ENCODE measurements at regions not wholly inside any gene's neighbourhood (a gene's known extent, or its start where the extent isn't known, plus 50 kb on each side); places are given as distances from the start of the nearest gene placed in this dataset.
"Not testable (repeated sequence)": the region's sequence is repeated elsewhere in the genome, so short reads cannot be mapped to it uniquely, and the experiment has no call there.

GRCh38 chr2:740322-741194 lies 63.4 kb upstream of the TMEM18 start:
- not testable (repeated sequence) for H3K9me3 ChIP-seq (ENCODE audit: control insufficient read depth, insufficient read depth, low read depth, low read length); H3K27ac ChIP-seq (ENCODE audit: low read depth, low read length); H3K27me3 ChIP-seq (ENCODE audit: control insufficient read depth, insufficient read depth, low read length); H3K36me3 ChIP-seq (ENCODE audit: control insufficient read depth, insufficient read depth, low read length)
- Histone ChIP-seq H3K9ac (ENCODE audit: low read length) (peak overlapping the region; percentile 49), H3K4me1 (ENCODE audit: control insufficient read depth, insufficient read depth, low read length) (peaks cover 18% of the 10 kb centered on the region), H3K4me3 (ENCODE audit: low read depth, low read length) (peak overlapping the region; percentile 74)

GRCh38 chr2:739864-740321 lies 62.7 kb upstream of the TMEM18 start:
- peaks cover 18% of the 10 kb centered on the region for H3K4me1 ChIP-seq (ENCODE audit: control insufficient read depth, insufficient read depth, low read length)
- not testable (repeated sequence) for H3K36me3 ChIP-seq (ENCODE audit: control insufficient read depth, insufficient read depth, low read length); H3K9me3 ChIP-seq (ENCODE audit: control insufficient read depth, insufficient read depth, low read depth, low read length); H3K27me3 ChIP-seq (ENCODE audit: control insufficient read depth, insufficient read depth, low read length); H3K27ac ChIP-seq (ENCODE audit: low read depth, low read length)
- H3K4me3 ChIP-seq (ENCODE audit: low read depth, low read length) = peak overlapping the region; percentile 74
- peak overlapping the region; percentile 33 for H3K9ac ChIP-seq (ENCODE audit: low read length)

DNA sequence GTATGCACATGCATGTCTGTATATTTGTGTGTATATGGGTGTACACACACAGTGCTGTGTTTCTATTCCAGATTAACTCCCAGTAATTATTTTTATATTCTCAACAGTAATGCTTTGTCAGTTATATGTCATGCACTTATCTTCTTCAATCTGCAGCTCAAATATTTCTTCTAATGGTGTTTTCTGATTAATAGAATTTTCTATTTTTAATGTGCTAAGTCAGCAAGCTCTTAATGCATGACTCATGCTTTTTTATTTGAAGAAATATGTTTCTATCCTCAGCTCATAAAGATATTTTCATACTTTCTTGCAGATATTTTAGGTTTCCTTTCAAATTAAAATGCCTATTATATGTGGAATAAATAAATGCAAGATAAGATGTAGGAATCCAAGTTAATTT lies 59.7 kb upstream of the TMEM18 start:
- no peak overlapping the region for H3K27ac ChIP-seq (ENCODE audit: low read depth, low read length)
- no peaks in the 10 kb centered on the region for H3K9me3 ChIP-seq (ENCODE audit: control insufficient read depth, insufficient read depth, low read depth, low read length)
- no peaks in the 10 kb centered on the region for H3K36me3 ChIP-seq (ENCODE audit: control insufficient read depth, insufficient read depth, low read length)
- H3K4me1 ChIP-seq (ENCODE audit: control insufficient read depth, insufficient read depth, low read length) = peaks cover 15% of the 10 kb centered on the region
- no peaks in the 10 kb centered on the region for H3K27me3 ChIP-seq (ENCODE audit: control insufficient read depth, insufficient read depth, low read length)
- H3K4me3 ChIP-seq (ENCODE audit: low read depth, low read length) = no peak overlapping the region
- no peak overlapping the region for H3K9ac ChIP-seq (ENCODE audit: low read length)

DNA sequence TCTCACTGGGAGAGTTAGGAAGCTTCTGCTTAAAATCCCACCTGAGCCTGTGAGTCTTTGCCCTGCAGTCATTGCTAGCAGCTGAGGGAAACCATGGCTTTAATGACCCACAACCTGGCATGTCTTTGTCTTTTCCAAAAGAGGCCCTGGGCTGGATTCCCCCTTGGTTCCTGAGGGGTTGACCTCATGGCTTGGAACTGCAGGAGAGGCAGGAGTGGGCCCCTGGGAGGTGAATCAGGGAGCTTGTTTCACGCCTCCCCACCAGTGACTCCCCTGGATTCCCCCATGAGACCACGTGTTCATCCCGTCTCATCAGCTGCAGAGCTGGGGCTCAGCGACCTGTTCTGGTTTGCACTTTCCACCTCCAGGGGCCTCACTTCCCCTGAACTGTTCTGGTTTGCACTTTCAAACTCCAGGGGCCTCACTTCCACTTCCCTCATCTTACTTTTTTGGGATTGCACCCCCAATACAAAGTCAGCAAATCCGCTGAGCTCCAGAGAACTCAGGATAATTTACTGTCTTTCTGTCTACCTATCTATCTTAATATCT lies 58.5 kb upstream of the TMEM18 start:
- H3K9me3 ChIP-seq (ENCODE audit: control insufficient read depth, insufficient read depth, low read depth, low read length) = no peaks in the 10 kb centered on the region
- no peak overlapping the region for H3K9ac ChIP-seq (ENCODE audit: low read length)
- H3K27ac ChIP-seq (ENCODE audit: low read depth, low read length) = no peak overlapping the region
- H3K36me3 ChIP-seq (ENCODE audit: control insufficient read depth, insufficient read depth, low read length) = no peaks in the 10 kb centered on the region
- peaks cover 16% of the 10 kb centered on the region for H3K4me1 ChIP-seq (ENCODE audit: control insufficient read depth, insufficient read depth, low read length)
- no peak overlapping the region for H3K4me3 ChIP-seq (ENCODE audit: low read depth, low read length)
- no peaks in the 10 kb centered on the region for H3K27me3 ChIP-seq (ENCODE audit: control insufficient read depth, insufficient read depth, low read length)

- no peaks in the 10 kb centered on the region for H3K27me3 ChIP-seq (ENCODE audit: control insufficient read depth, insufficient read depth, low read length)
- no peak overlapping the region for H3K27ac ChIP-seq (ENCODE audit: low read depth, low read length)
- no peaks in the 10 kb centered on the region for H3K9me3 ChIP-seq (ENCODE audit: control insufficient read depth, insufficient read depth, low read depth, low read length)
- no peak overlapping the region for H3K4me3 ChIP-seq (ENCODE audit: low read depth, low read length)
- H3K36me3 ChIP-seq (ENCODE audit: control insufficient read depth, insufficient read depth, low read length) = no peaks in the 10 kb centered on the region
- H3K9ac ChIP-seq (ENCODE audit: low read length) = no peak overlapping the region
- peaks cover 22% of the 10 kb centered on the region for H3K4me1 ChIP-seq (ENCODE audit: control insufficient read depth, insufficient read depth, low read length)
Observed at GRCh38 chr2:734496-734895, 57.3 kb upstream of the TMEM18 start.

DNA sequence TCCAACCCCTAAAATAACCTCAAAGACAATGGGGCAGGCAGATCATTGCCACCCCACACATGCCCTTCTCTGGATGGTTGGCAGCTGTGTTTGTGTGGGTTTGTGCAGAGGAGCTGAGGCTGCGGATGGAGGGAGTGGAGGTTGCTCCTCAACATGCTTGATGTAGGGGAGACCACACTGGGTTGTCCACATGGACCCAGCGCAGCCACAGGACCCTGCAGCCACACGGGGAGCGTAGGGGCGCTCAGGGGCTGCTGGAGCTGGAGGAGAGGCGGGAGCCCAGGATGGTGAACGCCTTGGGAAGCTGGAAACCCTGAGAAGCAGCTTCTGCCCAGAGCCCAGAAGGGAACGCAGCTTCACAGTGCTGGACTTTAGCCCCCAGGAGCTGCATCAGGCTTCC lies 56.3 kb upstream of the TMEM18 start:
- no peak overlapping the region for H3K4me3 ChIP-seq (ENCODE audit: low read depth, low read length)
- H3K27me3 ChIP-seq (ENCODE audit: control insufficient read depth, insufficient read depth, low read length) = no peaks in the 10 kb centered on the region
- no peaks in the 10 kb centered on the region for H3K9me3 ChIP-seq (ENCODE audit: control insufficient read depth, insufficient read depth, low read depth, low read length)
- peaks cover 24% of the 10 kb centered on the region for H3K4me1 ChIP-seq (ENCODE audit: control insufficient read depth, insufficient read depth, low read length)
- no peak overlapping the region for H3K9ac ChIP-seq (ENCODE audit: low read length)
- no peak overlapping the region for H3K27ac ChIP-seq (ENCODE audit: low read depth, low read length)
- H3K36me3 ChIP-seq (ENCODE audit: control insufficient read depth, insufficient read depth, low read length) = no peaks in the 10 kb centered on the region

GRCh38 chr2:733001-733400 lies 55.8 kb upstream of the TMEM18 start:
- Histone ChIP-seq H3K9ac (ENCODE audit: low read length) (no peak overlapping the region), H3K4me1 (ENCODE audit: control insufficient read depth, insufficient read depth, low read length) (peaks cover 28% of the 10 kb centered on the region), H3K27me3 (ENCODE audit: control insufficient read depth, insufficient read depth, low read length) (no peaks in the 10 kb centered on the region), H3K27ac (ENCODE audit: low read depth, low read length) (no peak overlapping the region), H3K36me3 (ENCODE audit: control insufficient read depth, insufficient read depth, low read length) (no peaks in the 10 kb centered on the region), H3K9me3 (ENCODE audit: control insufficient read depth, insufficient read depth, low read depth, low read length) (no peaks in the 10 kb centered on the region), H3K4me3 (ENCODE audit: low read depth, low read length) (no peak overlapping the region)

DNA sequence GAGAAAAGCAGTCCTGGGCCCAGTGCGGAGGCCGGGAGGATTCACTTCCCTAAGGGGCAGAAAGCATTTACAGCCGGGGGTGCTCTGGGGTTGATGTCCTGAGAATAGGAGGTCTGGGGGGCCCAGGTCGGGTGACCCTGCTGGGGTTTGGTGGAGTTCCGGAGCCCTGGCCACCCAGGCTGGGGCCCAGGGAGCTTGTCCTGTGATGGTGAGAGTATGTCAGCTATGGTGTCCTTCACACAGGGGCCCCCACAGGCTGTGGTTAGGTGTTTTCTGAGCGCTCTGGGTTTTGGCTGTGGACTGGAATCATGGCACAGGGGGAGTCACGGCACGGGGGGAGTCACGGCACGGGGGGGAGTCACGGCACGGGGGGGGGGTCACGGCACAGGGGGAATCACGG lies 54.5 kb upstream of the TMEM18 start:
- Histone ChIP-seq H3K4me1 (ENCODE audit: control insufficient read depth, insufficient read depth, low read length) (peaks cover 30% of the 10 kb centered on the region), H3K9me3 (ENCODE audit: control insufficient read depth, insufficient read depth, low read depth, low read length) (no peaks in the 10 kb centered on the region), H3K27ac (ENCODE audit: low read depth, low read length) (no peak overlapping the region), H3K4me3 (ENCODE audit: low read depth, low read length) (no peak overlapping the region), H3K36me3 (ENCODE audit: control insufficient read depth, insufficient read depth, low read length) (no peaks in the 10 kb centered on the region), H3K27me3 (ENCODE audit: control insufficient read depth, insufficient read depth, low read length) (no peaks in the 10 kb centered on the region), H3K9ac (ENCODE audit: low read length) (no peak overlapping the region)

- Histone ChIP-seq H3K36me3 (ENCODE audit: control insufficient read depth, insufficient read depth, low read length) (no peaks in the 10 kb centered on the region), H3K4me3 (ENCODE audit: low read depth, low read length) (peak overlapping the region; percentile 38), H3K4me1 (ENCODE audit: control insufficient read depth, insufficient read depth, low read length) (peaks cover 35% of the 10 kb centered on the region), H3K27ac (ENCODE audit: low read depth, low read length) (peak overlapping the region; percentile 94), H3K9me3 (ENCODE audit: control insufficient read depth, insufficient read depth, low read depth, low read length) (no peaks in the 10 kb centered on the region), H3K9ac (ENCODE audit: low read length) (peak overlapping the region; percentile 72), H3K27me3 (ENCODE audit: control insufficient read depth, insufficient read depth, low read length) (no peaks in the 10 kb centered on the region)
Observed at GRCh38 chr2:729376-729861, 52.2 kb upstream of the TMEM18 start.

DNA sequence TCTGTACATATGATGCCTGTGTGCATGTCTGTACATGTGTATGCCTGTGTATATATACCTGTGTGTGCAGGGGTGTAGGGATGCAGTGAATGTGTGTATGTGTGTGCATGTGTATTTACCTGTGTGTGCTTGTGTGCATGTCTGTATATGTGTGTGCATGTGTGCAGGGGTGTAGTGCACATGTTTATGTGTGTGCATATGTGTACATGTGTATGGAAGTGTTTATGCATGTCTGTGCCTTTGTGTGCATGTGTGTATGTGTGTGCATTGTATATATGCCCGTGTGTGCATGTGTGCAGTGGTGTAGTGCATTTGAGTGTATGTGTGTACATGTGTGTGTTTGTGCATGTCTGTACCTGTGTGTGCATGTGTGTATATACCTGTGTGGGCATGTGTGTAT lies 51.0 kb upstream of the TMEM18 start:
- Histone ChIP-seq H3K9ac (ENCODE audit: low read length) (no peak overlapping the region), H3K36me3 (ENCODE audit: control insufficient read depth, insufficient read depth, low read length) (no peaks in the 10 kb centered on the region), H3K4me3 (ENCODE audit: low read depth, low read length) (no peak overlapping the region), H3K4me1 (ENCODE audit: control insufficient read depth, insufficient read depth, low read length) (peaks cover 43% of the 10 kb centered on the region), H3K27me3 (ENCODE audit: control insufficient read depth, insufficient read depth, low read length) (no peaks in the 10 kb centered on the region), H3K27ac (ENCODE audit: low read depth, low read length) (no peak overlapping the region), H3K9me3 (ENCODE audit: control insufficient read depth, insufficient read depth, low read depth, low read length) (no peaks in the 10 kb centered on the region)

- no peaks in the 10 kb centered on the region for H3K36me3 ChIP-seq (ENCODE audit: control insufficient read depth, insufficient read depth, low read length)
- peaks cover 43% of the 10 kb centered on the region for H3K4me1 ChIP-seq (ENCODE audit: control insufficient read depth, insufficient read depth, low read length)
- no peak overlapping the region for H3K4me3 ChIP-seq (ENCODE audit: low read depth, low read length)
- H3K27me3 ChIP-seq (ENCODE audit: control insufficient read depth, insufficient read depth, low read length) = no peaks in the 10 kb centered on the region
- H3K27ac ChIP-seq (ENCODE audit: low read depth, low read length) = no peak overlapping the region
- no peaks in the 10 kb centered on the region for H3K9me3 ChIP-seq (ENCODE audit: control insufficient read depth, insufficient read depth, low read depth, low read length)
- no peak overlapping the region for H3K9ac ChIP-seq (ENCODE audit: low read length)
Observed at GRCh38 chr2:727071-727470, 49.9 kb upstream of the TMEM18 start.

Measured in HUES6 (cell line).